IMR-90 (cell line): ENCODE measurements at regions not wholly inside any gene's neighbourhood (a gene's known extent, or its start where the extent isn't known, plus 50 kb on each side); places are given as distances from the start of the nearest gene placed in this dataset.

Experiments
- ATAC-seq: fragments of 200-7000 bp; cut with Tn5 transposase; 2 replicates; pipeline ENCODE4 v1.9.1; 2020; ENCODE audit warnings: low read depth, mild to moderate bottlenecking, moderate library complexity
- BruUV-seq: library from RNA; stranded (reverse); fragments of 400-500 nt; replicated peaks from 2 replicates; lab custom pipeline; 2021; lab: Mats Ljungman, UMichigan
- CTCF ChIA-PET: fragments of 300-600 bp; formaldehyde crosslinking; extraction: SDS; loops from one replicate; lab custom pipeline; 2021; ENCODE audit warnings: antibody characterized with exemption; lab: Yijun Ruan, JAX
- POLR2A ChIA-PET: fragments of 300-600 bp; sonication (Branson Sonifier 250); formaldehyde crosslinking; loops from one replicate; lab custom pipeline; 2022; ENCODE audit warnings: antibody characterized with exemption; ENCODE audit not compliant: unreplicated experiment; lab: Charles Lee
- DNase-seq: peaks from one replicate; pipeline ENCODE4 v3.0.0; 2013
- H2AFZ ChIP-seq: replicated peaks from 2 replicates; pipeline ENCODE3; 2013; ENCODE audit warnings: low read length, mild to moderate bottlenecking; ENCODE audit not compliant: poor library complexity
- H2AK5ac ChIP-seq: 2 replicates; pipeline ENCODE4 v1.6.1; 2013; ENCODE audit warnings: low read depth, low read length, inconsistent platforms
- H2AK9ac ChIP-seq: replicated peaks from 2 replicates; pipeline ENCODE3; 2013; ENCODE audit warnings: mild to moderate bottlenecking, low read depth, low read length, moderate library complexity; ENCODE audit not compliant: poor library complexity
- H2BK120ac ChIP-seq: 2 replicates; pipeline ENCODE4 v1.6.1; 2013; ENCODE audit warnings: low read depth, low read length, inconsistent platforms
- H2BK15ac ChIP-seq: 3 replicates; pipeline ENCODE4 v1.6.1; 2013; ENCODE audit warnings: low read depth, low read length, inconsistent platforms
- H2BK20ac ChIP-seq: 2 replicates; pipeline ENCODE4 v1.6.1; 2013; ENCODE audit warnings: low read depth, mild to moderate bottlenecking, inconsistent platforms, low read length, moderate library complexity
- H2BK5ac ChIP-seq: 2 replicates; pipeline ENCODE4 v1.6.1; 2013; ENCODE audit warnings: mild to moderate bottlenecking, low read depth, low read length, inconsistent platforms; ENCODE audit not compliant: poor library complexity, severe bottlenecking
- H3K14ac ChIP-seq: replicated peaks from 2 replicates; pipeline ENCODE4 v1.6.1; 2013; ENCODE audit warnings: low read depth, low read length, inconsistent platforms
- H3K18ac ChIP-seq: 2 replicates; pipeline ENCODE4 v1.6.1; 2013; ENCODE audit warnings: low read depth, low read length, control low read depth
- H3K23ac ChIP-seq: 2 replicates; pipeline ENCODE4 v1.6.1; 2013; ENCODE audit warnings: low read depth, low read length, inconsistent platforms
- H3K27ac ChIP-seq: 2 replicates; pipeline ENCODE4 v1.5.1; 2013; ENCODE audit warnings: mild to moderate bottlenecking, control low read depth, low read length; ENCODE audit not compliant: insufficient read depth
- H3K27me3 ChIP-seq: 2 replicates; pipeline ENCODE4 v1.6.1; 2013; ENCODE audit warnings: low read length; ENCODE audit not compliant: control insufficient read depth, insufficient read depth
- H3K36me3 ChIP-seq: 2 replicates; pipeline ENCODE4 v1.6.1; 2013; ENCODE audit warnings: low read length, mixed read lengths; ENCODE audit not compliant: control insufficient read depth, insufficient read depth
- H3K4ac ChIP-seq: 2 replicates; pipeline ENCODE4 v1.6.1; 2013; ENCODE audit warnings: low read depth, low read length, inconsistent platforms
- H3K4me1 ChIP-seq: 2 replicates; pipeline ENCODE4 v1.6.1; 2013; ENCODE audit warnings: low read length, mixed read lengths; ENCODE audit not compliant: control insufficient read depth, insufficient read depth
- H3K4me2 ChIP-seq: 2 replicates; pipeline ENCODE4 v1.6.1; 2013; ENCODE audit warnings: low read depth, mild to moderate bottlenecking, control low read depth, low read length, moderate library complexity
- H3K4me3 ChIP-seq: 2 replicates; pipeline ENCODE4 v1.5.1; 2013; ENCODE audit warnings: low read depth, mild to moderate bottlenecking, control low read depth, low read length, moderate library complexity; ENCODE audit not compliant: insufficient read depth
- H3K56ac ChIP-seq: 2 replicates; pipeline ENCODE4 v1.6.1; 2013; ENCODE audit warnings: low read length, inconsistent platforms; ENCODE audit not compliant: insufficient read depth; ENCODE audit errors: extremely low read depth
- H3K79me1 ChIP-seq, 2 experiments: 2 replicates each; pipeline ENCODE4 v1.6.1; 2013; ENCODE audit warnings: low read length in 2 of 2, inconsistent platforms in 1 of 2, low read depth in 1 of 2
- H3K9ac ChIP-seq: 2 replicates; pipeline ENCODE4 v1.6.1; 2013; ENCODE audit warnings: low read depth, low read length, control low read depth
- H3K9me1 ChIP-seq: 2 replicates; pipeline ENCODE4 v1.6.1; 2013; ENCODE audit warnings: low read length, inconsistent platforms; ENCODE audit not compliant: insufficient read depth
- H3K9me3 ChIP-seq: 2 replicates; pipeline ENCODE4 v1.6.1; 2013; ENCODE audit warnings: low read length; ENCODE audit not compliant: control insufficient read depth, insufficient read depth
- H4K20me1 ChIP-seq: 2 replicates; pipeline ENCODE4 v1.6.1; 2013; ENCODE audit warnings: low read length, inconsistent platforms; ENCODE audit not compliant: insufficient read depth
- H4K5ac ChIP-seq: 2 replicates; pipeline ENCODE4 v1.6.1; 2013; ENCODE audit warnings: mild to moderate bottlenecking, low read depth, low read length, control low read depth
- H4K8ac ChIP-seq, 2 experiments: 2 replicates each; pipeline ENCODE4 v1.6.1; 2013; ENCODE audit warnings: low read depth in 2 of 2, low read length in 2 of 2, control low read depth in 1 of 2, inconsistent platforms in 1 of 2
- H4K91ac ChIP-seq: 2 replicates; pipeline ENCODE4 v1.6.1; 2013; ENCODE audit warnings: low read depth, low read length, inconsistent platforms; ENCODE audit not compliant: insufficient read depth
- BHLHE40 ChIP-seq: fragments of 150-350 bp; IDR thresholded peaks from 2 replicates; pipeline ENCODE4 v1.6.1; 2016; ENCODE audit warnings: mild to moderate bottlenecking, low read depth, low read length
- CEBPB ChIP-seq: IDR thresholded peaks from 2 replicates; pipeline ENCODE4 v1.6.1; 2012; ENCODE audit warnings: low read depth, low read length, improper control_type of control experiment
- CHD1 ChIP-seq: IDR thresholded peaks from 2 replicates; pipeline ENCODE4 v1.6.1; 2012; ENCODE audit warnings: low read depth, low read length, improper control_type of control experiment
- CTCF ChIP-seq: conservative IDR thresholded peaks from 2 replicates; pipeline ENCODE4 v1.5.1; 2012; ENCODE audit warnings: mild to moderate bottlenecking, low read depth, low read length, improper control_type of control experiment
- FOS ChIP-seq: fragments of 150-350 bp; IDR thresholded peaks from 2 replicates; pipeline ENCODE4 v1.6.1; 2016; ENCODE audit warnings: low read depth, low read length
- MAFK ChIP-seq: IDR thresholded peaks from 2 replicates; pipeline ENCODE4 v1.6.1; 2012; ENCODE audit warnings: low read depth, low read length, improper control_type of control experiment
- MXI1 ChIP-seq: IDR thresholded peaks from 2 replicates; pipeline ENCODE4 v1.6.1; 2012; ENCODE audit warnings: low read depth, mild to moderate bottlenecking, low read length, moderate library complexity, borderline replicate concordance
- NFE2L2 ChIP-seq: fragments of 150-350 bp; IDR thresholded peaks from 2 replicates; pipeline ENCODE4 v1.6.1; 2016; ENCODE audit warnings: low read depth, mild to moderate bottlenecking, low read length
- POLR2A ChIP-seq: IDR thresholded peaks from 2 replicates; pipeline ENCODE4 v1.6.1; 2012; ENCODE audit warnings: mild to moderate bottlenecking, low read depth, low read length
- RAD21 ChIP-seq: IDR thresholded peaks from 2 replicates; pipeline ENCODE4 v1.6.1; 2012; ENCODE audit warnings: low read length, improper control_type of control experiment
- RCOR1 ChIP-seq: IDR thresholded peaks from 2 replicates; pipeline ENCODE4 v1.6.1; 2012; ENCODE audit warnings: mild to moderate bottlenecking, low read length, improper control_type of control experiment; ENCODE audit not compliant: insufficient replicate concordance
- RFX5 ChIP-seq: IDR thresholded peaks from 2 replicates; pipeline ENCODE4 v1.8.0; 2012; ENCODE audit warnings: low read depth, mild to moderate bottlenecking, low read length, moderate library complexity
- SMC3 ChIP-seq: fragments of 150-350 bp; IDR thresholded peaks from 2 replicates; pipeline ENCODE4 v1.6.1; 2016; ENCODE audit warnings: low read depth, mild to moderate bottlenecking, antibody characterized with exemption, low read length, moderate library complexity
- USF2 ChIP-seq: fragments of 150-350 bp; IDR thresholded peaks from 2 replicates; pipeline ENCODE4 v1.6.1; 2017; ENCODE audit warnings: mild to moderate bottlenecking, antibody characterized with exemption, low read length, low read depth
- WGBS, 2 experiments: methylation state at CpG; one replicate each; pipeline versions ENCODE4 v1.1.5 to v1.1.7; 2013; ENCODE audit warnings: missing lambda C conversion rate in 2 of 2; ENCODE audit not compliant: insufficient read length in 1 of 2; ENCODE audit errors: extremely low coverage in 2 of 2; 5-methylcytosine and 5-hydroxymethylcytosine counted together
- dilution Hi-C: fragments of 300-500 bp; cut with HindIII; formaldehyde crosslinking; loops from one replicate; pipeline ENCODE4 v1.14.3; 2018; ENCODE audit warnings: low sequenced_read_pairs; ENCODE audit not compliant: unreplicated experiment
- in situ Hi-C: fragments of 300-500 bp; cut with MboI; formaldehyde crosslinking; loops from 3 replicates; pipeline ENCODE4 v1.14.3; 2019; ENCODE audit warnings: low sequenced_read_pairs, inconsistent platforms, mixed read lengths
- intact Hi-C: fragments of 100-400 bp; cut with micrococcal nuclease; formaldehyde crosslinking; loops from 2 replicates; pipeline ENCODE4 v1.10.0; 2022
- TF ChIP-seq, protein P1 (sequence below): fragments of 150-350 bp; IDR thresholded peaks from 2 replicates; pipeline ENCODE4 v1.6.1; 2016; ENCODE audit warnings: low read depth, mild to moderate bottlenecking, low read length, moderate library complexity, borderline replicate concordance

DNA sequence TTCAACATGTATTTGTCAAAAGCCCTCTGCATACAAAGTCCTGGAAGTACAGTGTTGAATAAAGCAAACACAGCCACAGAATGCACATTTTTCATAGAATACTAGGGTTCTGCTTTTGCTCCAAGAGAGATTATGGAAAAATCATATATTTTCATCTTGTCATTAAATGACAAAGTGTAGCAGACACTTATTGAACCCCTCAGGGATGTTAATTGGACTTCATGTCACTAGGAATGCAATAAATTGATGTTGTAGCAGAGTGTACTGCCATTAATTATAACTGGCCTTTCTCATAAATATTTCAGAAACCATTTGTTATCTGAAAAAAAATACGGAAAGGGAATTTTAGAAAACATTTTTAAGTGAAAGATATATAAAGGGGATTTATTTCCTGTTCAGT, 64.5 kb upstream of the TAC1 start:
- no peak overlapping the region for H3K4me2 ChIP-seq
- H4K20me1 ChIP-seq, result no peaks in the 10 kb centered on the region
- no peak overlapping the region for H4K8ac ChIP-seq
- no peak overlapping the region for H3K56ac ChIP-seq
- no peak overlapping the region for H3K18ac ChIP-seq
- in situ Hi-C loops (no loop called here), dilution Hi-C loops (no loop called here), intact Hi-C loops (no loop called here)
- no peak overlapping the region for H2BK15ac ChIP-seq
- no peak overlapping the region for H2BK120ac ChIP-seq
- H3K9me3 ChIP-seq, result peaks cover 8% of the 10 kb centered on the region; the same call in 1 of the 2 replicates
- no peaks in the 10 kb centered on the region for H3K36me3 ChIP-seq
- no peak overlapping the region for H2AK9ac ChIP-seq
- no CpG with 5 or more reads among the region's 1 CpG for WGBS, 2 experiments
- H3K9me1 ChIP-seq, result no peaks in the 10 kb centered on the region
- H3K27me3 ChIP-seq, result no peaks in the 10 kb centered on the region
- H3K79me1 ChIP-seq, result no peaks in the 10 kb centered on the region
- H4K91ac ChIP-seq, result no peak overlapping the region
- ChIA-PET CTCF (no interaction called here), POLR2A (no interaction called here)
- TF ChIP-seq MAFK, result no peak
- no peak for TF ChIP-seq RFX5
- TF ChIP-seq NFE2L2, result no peak
- TF ChIP-seq CHD1, result no peak
- no peak for TF ChIP-seq BHLHE40
- TF ChIP-seq SMC3, result no peak
- TF ChIP-seq MXI1, result no peak
- no peak for TF ChIP-seq CTCF
- no peak for TF ChIP-seq RCOR1
- no peak for TF ChIP-seq RAD21
- no peak for TF ChIP-seq CEBPB
- no peak for TF ChIP-seq FOS
- TF ChIP-seq USF2, result no peak
- TF ChIP-seq, protein P1, sequence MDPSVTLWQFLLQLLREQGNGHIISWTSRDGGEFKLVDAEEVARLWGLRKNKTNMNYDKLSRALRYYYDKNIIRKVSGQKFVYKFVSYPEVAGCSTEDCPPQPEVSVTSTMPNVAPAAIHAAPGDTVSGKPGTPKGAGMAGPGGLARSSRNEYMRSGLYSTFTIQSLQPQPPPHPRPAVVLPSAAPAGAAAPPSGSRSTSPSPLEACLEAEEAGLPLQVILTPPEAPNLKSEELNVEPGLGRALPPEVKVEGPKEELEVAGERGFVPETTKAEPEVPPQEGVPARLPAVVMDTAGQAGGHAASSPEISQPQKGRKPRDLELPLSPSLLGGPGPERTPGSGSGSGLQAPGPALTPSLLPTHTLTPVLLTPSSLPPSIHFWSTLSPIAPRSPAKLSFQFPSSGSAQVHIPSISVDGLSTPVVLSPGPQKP, result no peak
- no peak for TF ChIP-seq POLR2A
- H2BK5ac ChIP-seq, result no peak overlapping the region
- H2AFZ ChIP-seq, result no peak overlapping the region
- H3K23ac ChIP-seq, result no peak overlapping the region
- ATAC-seq, result no peak
- no peak for DNase-seq
- no peak overlapping the region for H2BK20ac ChIP-seq
- H3K27ac ChIP-seq, result no peak overlapping the region
- no TSS peak for BruUV-seq
- no peak overlapping the region for H3K9ac ChIP-seq
- no peak overlapping the region for H3K14ac ChIP-seq
- H3K4ac ChIP-seq, result no peak overlapping the region
- no peak overlapping the region for H4K5ac ChIP-seq
- no peak overlapping the region for H3K4me3 ChIP-seq
- H2AK5ac ChIP-seq, result no peak overlapping the region
- H3K4me1 ChIP-seq, result no peaks in the 10 kb centered on the region
